HL-60 (cell line): ENCODE measurements at regions not wholly inside any gene's neighbourhood (a gene's known extent, or its start where the extent isn't known, plus 50 kb on each side); places are given as distances from the start of the nearest gene placed in this dataset.

Experiments used
- DNase-seq, 2 experiments: peaks; one replicate each; pipeline ENCODE4 v3.0.0-alpha.2; 2010 to 2020; ENCODE audit warnings: low read depth in 1 of 2, low spot score in 1 of 2
- H3K27ac ChIP-seq: fragments of 250-450 bp; sonication (Bioruptor Pico); replicated peaks from 2 replicates; pipeline ENCODE4 v1.5.1; 2020; ENCODE audit warnings: mild to moderate bottlenecking, moderate library complexity
- H3K27me3 ChIP-seq: fragments of 250-450 bp; sonication (Bioruptor Pico); 2 replicates; pipeline ENCODE4 v1.5.1; 2021; ENCODE audit warnings: mild to moderate bottlenecking, moderate library complexity; ENCODE audit not compliant: insufficient read depth, poor library complexity, severe bottlenecking
- H3K4me3 ChIP-seq: replicated peaks from 2 replicates; pipeline ENCODE4 v1.5.1; 2011; ENCODE audit warnings: mild to moderate bottlenecking, control low read depth, low read length; ENCODE audit not compliant: insufficient read depth
- CTCF ChIP-seq: IDR thresholded peaks from one replicate; pipeline ENCODE4 v1.5.1; 2011; ENCODE audit warnings: low read length, control low read depth, inconsistent platforms; ENCODE audit not compliant: insufficient read depth
- GABPA ChIP-seq: IDR thresholded peaks from 2 replicates; pipeline ENCODE4 v1.6.1; 2012; ENCODE audit warnings: low read depth
- POLR2AphosphoS5 ChIP-seq: IDR thresholded peaks from 2 replicates; pipeline ENCODE4 v1.6.1; 2012; ENCODE audit warnings: low read depth
- REST ChIP-seq: IDR thresholded peaks from 2 replicates; pipeline ENCODE4 v1.6.1; 2012; ENCODE audit warnings: low read depth; ENCODE audit not compliant: insufficient replicate concordance
- SPI1 ChIP-seq: IDR thresholded peaks from 2 replicates; pipeline ENCODE4 v1.6.1; 2012; ENCODE audit warnings: low read depth, mild to moderate bottlenecking, borderline replicate concordance

GRCh38 chr6:74197310-74197709 is 501.3 kb downstream of the CD109 start:
- no peak overlapping the region for H3K4me3 ChIP-seq
- no peak overlapping the region for H3K27ac ChIP-seq
- no peak for TF ChIP-seq REST
- TF ChIP-seq GABPA = no peak
- no peak for TF ChIP-seq POLR2AphosphoS5
- TF ChIP-seq CTCF = no peak
- no peak for TF ChIP-seq SPI1
- no peaks in the 10 kb centered on the region for H3K27me3 ChIP-seq
- no peak for DNase-seq

- TF ChIP-seq POLR2AphosphoS5 (no peak), GABPA (no peak), CTCF (no peak), REST (no peak), SPI1 (no peak)
- no peak for DNase-seq
- no peak overlapping the region for H3K4me3 ChIP-seq
- H3K27ac ChIP-seq = no peak overlapping the region
- H3K27me3 ChIP-seq = no peaks in the 10 kb centered on the region
Observed at GRCh38 chr6:74187811-74188210, 491.8 kb downstream of the CD109 start.

GRCh38 chr6:74182992-74183391 is 487.0 kb downstream of the CD109 start:
- TF ChIP-seq CTCF (no peak), GABPA (no peak), POLR2AphosphoS5 (no peak), SPI1 (no peak)
- H3K4me3 ChIP-seq = no peak overlapping the region
- no peak overlapping the region for H3K27ac ChIP-seq
- no peak for DNase-seq
- no peaks in the 10 kb centered on the region for H3K27me3 ChIP-seq

GRCh38 chr6:74181471-74181870 is 485.5 kb downstream of the CD109 start:
- Histone ChIP-seq H3K4me3 (no peak overlapping the region), H3K27ac (no peak overlapping the region), H3K27me3 (no peaks in the 10 kb centered on the region)
- no peak for DNase-seq
- no peak for TF ChIP-seq CTCF
- TF ChIP-seq SPI1 = no peak
- TF ChIP-seq GABPA = no peak
- TF ChIP-seq POLR2AphosphoS5 = no peak
- no peak for TF ChIP-seq REST
